ENCODE measurements at regions not wholly inside any gene's neighbourhood (a gene's known extent, or its start where the extent isn't known, plus 50 kb on each side); places are given as distances from the start of the nearest gene placed in this dataset.

- Histone ChIP-seq H3K9me3 (no peaks in the 10 kb centered on the region), H3K4me1 (no peaks in the 10 kb centered on the region), H3K27me3 (no peaks in the 10 kb centered on the region), H3K4me3 (replicated peaks in 1 of 3) (no peak overlapping the region), H3K36me3 (no peaks in the 10 kb centered on the region), H3K27ac (no peak overlapping the region)
- DNase-seq = no peak
- TF ChIP-seq POLR2A (IDR thresholded peaks at IDR 0.05) (no peak), CTCF (IDR thresholded peaks at IDR 0.05) (no peak)
- WGBS, 2 donors = 73 to 83% methylated on average over 3 of the region's 3 CpGs
- intact Hi-C loops (cut with DNase I) = no loop called here
These were observed 223.2 kb downstream of the BLID start for GRCh38 chr11:121892863-121893262.

DNA sequence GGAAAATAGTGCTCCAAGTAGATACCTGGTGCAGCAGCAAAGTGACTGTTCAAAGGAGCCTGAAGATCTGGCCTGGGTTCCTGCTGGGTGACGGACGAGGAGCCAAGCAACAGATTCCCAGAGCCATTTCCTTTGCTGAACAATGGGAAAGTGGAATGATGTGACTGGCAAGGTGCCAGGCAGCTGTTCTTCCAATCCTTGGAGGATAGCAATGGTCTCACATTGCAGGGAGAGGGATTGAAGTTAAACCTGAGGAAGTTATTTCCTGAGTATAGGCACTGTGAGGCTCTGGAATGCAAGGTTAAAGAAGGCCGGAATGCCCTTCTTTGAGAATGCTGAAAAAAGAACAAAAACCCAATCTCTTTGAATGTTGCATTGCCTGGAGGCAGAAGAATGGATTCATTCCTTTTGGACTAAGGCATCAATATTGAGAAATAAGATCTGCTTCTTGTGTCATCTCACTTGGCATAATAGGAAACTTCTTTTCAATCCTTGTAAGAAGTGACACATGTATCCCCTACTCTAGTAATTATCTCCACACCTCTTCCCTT is 223.8 kb downstream of the BLID start:
- Histone ChIP-seq H3K27me3 (no peaks in the 10 kb centered on the region), H3K36me3 (no peaks in the 10 kb centered on the region), H3K27ac (no peak overlapping the region), H3K9me3 (no peaks in the 10 kb centered on the region), H3K4me1 (no peaks in the 10 kb centered on the region), H3K4me3 (replicated peaks in 1 of 3) (no peak overlapping the region)
- DNase-seq = no peak
- TF ChIP-seq CTCF (IDR thresholded peaks at IDR 0.05) (no peak), POLR2A (IDR thresholded peaks at IDR 0.05) (no peak)
- 79 to 84% methylated on average over 3 of the region's 3 CpGs for WGBS, 2 donors
- intact Hi-C loops (cut with DNase I) = no loop called here

DNA sequence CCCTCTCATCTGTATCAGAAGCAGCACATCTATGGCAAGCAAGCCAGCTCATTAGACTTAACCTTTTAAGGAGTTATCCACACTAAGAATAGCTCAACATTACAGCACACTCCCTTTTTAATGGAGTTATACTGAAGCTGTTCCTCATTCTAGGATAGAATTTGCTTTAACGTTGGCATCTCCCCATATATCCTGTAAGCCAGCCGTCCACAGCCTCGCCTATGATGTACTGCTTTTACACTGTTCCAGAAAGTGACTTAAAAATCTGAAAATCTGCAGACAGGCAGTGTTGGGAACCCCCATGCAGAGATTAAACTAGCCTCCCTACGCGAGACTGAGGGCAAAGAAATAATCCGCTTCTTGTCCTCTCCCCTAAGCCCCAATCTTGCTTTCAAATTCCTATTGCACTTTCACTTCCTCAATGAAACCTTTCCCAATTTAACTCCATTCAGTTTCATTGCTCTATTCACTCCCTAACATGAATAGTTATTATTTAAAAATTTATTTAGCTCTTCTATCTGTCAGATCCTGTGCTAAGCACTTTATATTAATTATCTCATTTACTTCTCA is 225.0 kb downstream of the BLID start:
- no peaks in the 10 kb centered on the region for H3K9me3 ChIP-seq
- no peaks in the 10 kb centered on the region for H3K27me3 ChIP-seq
- DNase-seq = no peak
- no peaks in the 10 kb centered on the region for H3K4me1 ChIP-seq
- intact Hi-C loops (cut with DNase I) = no loop called here
- 73 to 84% methylated on average over 6 of the region's 6 CpGs for WGBS, 2 donors
- no peak overlapping the region for H3K27ac ChIP-seq
- H3K36me3 ChIP-seq = no peaks in the 10 kb centered on the region
- TF ChIP-seq CTCF (IDR thresholded peaks at IDR 0.05) (no peak), POLR2A (IDR thresholded peaks at IDR 0.05) (no peak)
- H3K4me3 ChIP-seq (replicated peaks in 1 of 3) = no peak overlapping the region

GRCh38 chr11:121890377-121890776 is 225.6 kb downstream of the BLID start:
- Histone ChIP-seq H3K27ac (no peak overlapping the region), H3K4me1 (no peaks in the 10 kb centered on the region)

More at GRCh38 chr11:121890377-121890776, 225.6 kb downstream of the BLID start:
- TF ChIP-seq CTCF (IDR thresholded peaks at IDR 0.05) = no peak
- TF ChIP-seq POLR2A (IDR thresholded peaks at IDR 0.05) = no peak
- intact Hi-C loops (cut with DNase I) = no loop called here
- Histone ChIP-seq H3K27me3 (no peaks in the 10 kb centered on the region), H3K9me3 (no peaks in the 10 kb centered on the region), H3K4me3 (replicated peaks in 1 of 3) (no peak overlapping the region), H3K36me3 (no peaks in the 10 kb centered on the region)
- WGBS, 2 donors = 71 to 82% methylated on average over 2 of the region's 2 CpGs
- no peak for DNase-seq

Measured in thyroid gland (tissue), 4 donors.